ENCODE measurements at regions not wholly inside any gene's neighbourhood (a gene's known extent, or its start where the extent isn't known, plus 50 kb on each side); places are given as distances from the start of the nearest gene placed in this dataset.

GRCh38 chr1:56197946-56198345 lies 381.4 kb downstream of the PLPP3 start:
- DNase-seq (ENCODE audit: low read depth in 3 of 3, low spot score in 1 of 3): no peak

GRCh38 chr1:56196839-56197238 lies 382.5 kb downstream of the PLPP3 start:
- DNase-seq (ENCODE audit: low read depth in 3 of 3, low spot score in 1 of 3): no peak

DNA sequence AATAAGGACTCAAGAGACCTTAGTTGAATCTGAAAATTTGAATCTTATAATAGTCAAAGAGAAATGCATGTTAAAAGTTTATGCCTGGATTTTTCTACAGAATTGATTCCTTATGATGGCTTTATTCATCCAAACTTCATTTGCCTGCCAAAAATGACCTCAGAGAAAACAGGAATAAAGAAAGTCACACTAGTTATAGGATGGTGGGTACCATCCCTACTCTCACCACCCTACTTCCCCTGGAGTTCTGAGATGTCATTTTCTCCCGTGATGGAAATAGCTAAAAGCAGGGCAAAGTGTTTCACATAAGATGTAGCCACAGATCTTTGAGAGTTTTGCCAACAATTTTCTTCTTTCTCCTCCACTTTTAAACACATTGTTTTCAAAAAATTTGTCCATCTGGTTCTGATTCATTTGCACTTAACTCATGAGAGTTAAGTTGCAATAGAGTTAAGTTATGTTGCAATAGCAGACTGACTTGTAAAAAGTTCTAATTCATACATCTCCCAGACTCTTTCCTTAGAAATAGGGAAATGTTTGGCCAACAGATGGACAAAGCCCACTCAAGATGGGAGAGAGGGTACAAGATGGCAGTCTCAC lies 384.6 kb downstream of the PLPP3 start:
- DNase-seq (ENCODE audit: low read depth in 3 of 3, low spot score in 1 of 3): no peak

GRCh38 chr1:56193656-56194055 lies 385.7 kb downstream of the PLPP3 start:
- DNase-seq (ENCODE audit: low read depth in 3 of 3, low spot score in 1 of 3): no peak

DNA sequence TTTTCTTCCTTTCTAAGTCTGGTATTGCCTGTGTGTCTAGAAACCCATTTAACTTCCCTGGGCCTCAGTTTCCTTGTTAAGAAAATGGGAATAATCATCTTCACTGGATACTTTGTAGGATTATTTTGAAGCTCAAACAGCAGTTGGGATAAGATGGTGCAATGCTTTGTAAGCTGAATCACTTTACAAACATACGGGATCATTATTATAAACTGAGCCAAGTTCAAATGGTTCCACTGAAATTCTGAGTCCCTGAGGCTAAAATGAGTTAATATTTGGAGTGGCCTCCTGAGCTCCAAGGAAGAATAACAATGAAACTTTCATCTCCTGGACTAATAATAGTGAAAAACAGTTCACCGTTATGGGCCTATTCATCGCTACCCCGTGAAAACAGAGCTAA lies 388.0 kb downstream of the PLPP3 start:
- DNase-seq (ENCODE audit: low read depth in 3 of 3, low spot score in 1 of 3): no peak

- DNase-seq (ENCODE audit: low read depth in 3 of 3, low spot score in 1 of 3): no peak
These were observed 388.5 kb downstream of the PLPP3 start for GRCh38 chr1:56190806-56191365.

- DNase-seq (ENCODE audit: low read depth in 3 of 3, low spot score in 1 of 3): no peak
These were observed 389.2 kb downstream of the PLPP3 start for GRCh38 chr1:56189946-56190805.

DNA sequence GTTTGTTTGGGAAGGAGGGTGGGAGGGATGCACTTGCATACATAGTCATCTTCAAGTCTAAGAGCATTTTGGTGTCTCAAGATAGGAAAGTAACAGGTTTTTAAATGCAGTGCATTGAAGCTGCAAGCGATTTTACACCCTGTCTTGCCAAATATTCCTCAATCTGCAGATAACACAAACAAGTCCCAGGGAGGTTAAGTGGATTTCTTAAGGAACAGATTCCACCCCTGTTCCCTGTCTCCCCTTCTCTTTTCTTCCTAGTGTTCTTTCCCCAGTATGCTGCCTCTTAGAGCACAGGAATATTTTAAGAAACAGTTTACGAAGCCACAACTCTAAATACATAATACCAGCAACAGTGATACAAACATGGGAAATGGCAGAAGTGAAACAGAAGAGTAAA lies 389.9 kb downstream of the PLPP3 start:
- DNase-seq (ENCODE audit: low read depth in 3 of 3, low spot score in 1 of 3): no peak

- no peak for DNase-seq (ENCODE audit: low read depth in 3 of 3, low spot score in 1 of 3)
These were observed 390.5 kb downstream of the PLPP3 start for GRCh38 chr1:56188855-56189254.

- no peak for DNase-seq (ENCODE audit: low read depth in 3 of 3, low spot score in 1 of 3)
These were observed 391.1 kb downstream of the PLPP3 start for GRCh38 chr1:56188221-56188620.

DNA sequence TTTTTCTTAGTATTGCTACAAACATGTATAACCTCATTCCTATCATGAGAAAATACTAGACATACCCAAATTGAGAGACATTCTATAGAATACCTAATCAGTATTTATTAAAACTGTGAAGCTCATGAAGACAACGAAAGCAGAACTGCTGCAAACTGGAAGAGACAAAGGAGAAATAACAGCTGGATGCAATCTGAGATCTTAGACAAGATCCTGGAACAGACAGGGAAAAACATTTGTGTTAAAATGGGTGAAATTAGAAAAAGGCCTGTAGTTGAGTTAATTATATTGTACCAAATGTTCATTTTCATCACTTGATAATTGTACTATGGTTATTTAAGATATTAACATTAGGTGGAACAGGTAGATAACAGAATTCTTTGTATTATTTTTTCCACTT lies 392.0 kb downstream of the PLPP3 start:
- no peak for DNase-seq (ENCODE audit: low read depth in 3 of 3, low spot score in 1 of 3)

DNA sequence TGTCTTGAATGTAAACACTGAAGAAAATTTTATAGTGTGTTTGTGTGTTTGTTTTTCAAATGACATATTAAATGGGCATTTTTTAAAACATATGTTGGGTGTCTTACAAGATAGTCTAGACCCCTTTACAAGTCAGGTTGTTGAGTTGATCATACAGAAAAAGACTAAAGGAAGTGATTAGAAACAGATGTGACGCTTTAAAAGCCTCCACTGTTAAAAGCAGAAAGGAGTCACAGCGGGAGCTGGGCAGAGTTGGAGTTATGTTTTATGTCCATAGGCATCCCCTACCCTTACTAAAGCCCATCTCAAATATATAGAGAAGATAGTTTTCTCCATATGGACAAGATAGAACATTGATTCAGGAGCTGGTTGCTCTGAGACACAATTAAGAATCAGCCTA lies 393.9 kb downstream of the PLPP3 start:
- DNase-seq (ENCODE audit: low read depth in 3 of 3, low spot score in 1 of 3): no peak

- DNase-seq (ENCODE audit: low read depth in 3 of 3, low spot score in 1 of 3): no peak
These were observed 396.2 kb downstream of the PLPP3 start for GRCh38 chr1:56183151-56183550.

- DNase-seq (ENCODE audit: low read depth in 3 of 3, low spot score in 1 of 3): no peak
These were observed 398.7 kb downstream of the PLPP3 start for GRCh38 chr1:56180520-56181190.

GRCh38 chr1:56179543-56179942 lies 399.8 kb downstream of the PLPP3 start:
- no peak for DNase-seq (ENCODE audit: low read depth in 3 of 3, low spot score in 1 of 3)

DNA sequence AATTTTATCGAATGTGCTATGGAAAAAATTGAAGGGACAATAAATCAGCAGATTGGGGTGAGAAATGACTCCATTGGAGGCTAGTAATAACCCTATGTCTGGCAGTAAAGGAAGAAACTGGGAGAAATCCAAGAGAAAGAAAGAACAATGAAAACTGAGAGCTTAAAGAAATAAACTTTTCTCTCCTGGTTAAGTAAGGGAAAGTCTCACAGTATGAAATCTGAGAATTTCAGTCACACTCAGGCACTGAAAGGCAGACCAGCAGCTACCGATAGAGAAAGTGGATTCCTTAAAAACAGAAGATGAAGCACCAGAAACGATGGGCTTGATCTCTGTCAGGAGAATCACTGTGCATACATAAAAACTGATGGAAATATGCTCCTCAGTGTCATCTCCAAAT lies 404.2 kb downstream of the PLPP3 start:
- no peak for DNase-seq (ENCODE audit: low read depth in 3 of 3, low spot score in 1 of 3)

DNA sequence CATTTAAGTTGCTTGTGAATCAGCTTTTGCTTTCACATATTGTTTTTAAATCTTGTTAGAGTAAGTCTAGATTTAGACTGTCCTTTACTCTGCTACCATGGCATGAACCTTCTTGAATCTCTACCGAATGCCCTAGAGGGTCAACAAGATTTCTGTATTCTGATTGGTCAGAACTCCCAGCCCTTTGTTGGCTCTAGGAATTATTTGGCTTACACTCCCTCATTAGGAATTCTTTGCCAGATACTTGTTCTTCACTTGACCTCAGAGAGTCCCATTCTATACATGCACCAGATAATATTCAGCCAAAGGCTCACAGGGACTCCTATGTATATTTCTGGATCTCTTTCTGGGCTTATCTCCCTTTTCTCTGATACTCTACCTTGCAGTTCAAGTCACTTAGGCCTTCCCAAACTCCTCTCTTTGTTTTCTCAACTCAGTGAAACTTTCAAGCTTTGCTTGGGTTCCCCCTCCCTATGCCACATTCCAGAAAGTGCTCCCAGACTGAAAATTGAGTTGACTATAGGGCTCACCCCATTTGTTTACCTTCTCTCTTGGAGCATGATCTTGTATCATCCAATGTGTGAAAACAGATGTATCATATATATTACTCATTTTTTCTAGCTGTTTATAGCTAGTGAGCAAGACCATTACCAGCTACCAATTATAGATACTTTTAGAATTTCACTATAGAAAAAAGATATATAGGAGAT lies 405.0 kb downstream of the PLPP3 start:
- DNase-seq (ENCODE audit: low read depth in 3 of 3, low spot score in 1 of 3): no peak

GRCh38 chr1:56173736-56174135 lies 405.6 kb downstream of the PLPP3 start:
- no peak for DNase-seq (ENCODE audit: low read depth in 3 of 3, low spot score in 1 of 3)

GRCh38 chr1:56171670-56172069 lies 407.7 kb downstream of the PLPP3 start:
- DNase-seq (ENCODE audit: low read depth in 3 of 3, low spot score in 1 of 3): no peak

GRCh38 chr1:56170784-56171320 lies 408.5 kb downstream of the PLPP3 start:
- DNase-seq (ENCODE audit: low read depth in 3 of 3, low spot score in 1 of 3): no peak

GRCh38 chr1:56169856-56170255 lies 409.5 kb downstream of the PLPP3 start:
- no peak for DNase-seq (ENCODE audit: low read depth in 3 of 3, low spot score in 1 of 3)

Measured in stimulated activated CD4-positive, alpha-beta T cell treated with anti-CD3 and anti-CD28 coated beads, TNF-alpha, amount 100 ng/mL, for 1 hour (primary cell).